GM19239 (cell line): ENCODE measurements at regions not wholly inside any gene's neighbourhood (a gene's known extent, or its start where the extent isn't known, plus 50 kb on each side); places are given as distances from the start of the nearest gene placed in this dataset.
A peak's percentile ranks its signal among the peaks of the same experiment; 100 is the strongest.

Experiments used
- DNase-seq: peaks from one replicate; pipeline ENCODE4 v3.0.0; 2011; ENCODE audit warnings: low spot score; ENCODE audit not compliant: insufficient read length
- FAIRE-seq: peaks from 2 replicates; lab custom pipeline; 2011; peaks lifted over from hg19 to GRCh38; lab: Jason Lieb, UNC

DNA sequence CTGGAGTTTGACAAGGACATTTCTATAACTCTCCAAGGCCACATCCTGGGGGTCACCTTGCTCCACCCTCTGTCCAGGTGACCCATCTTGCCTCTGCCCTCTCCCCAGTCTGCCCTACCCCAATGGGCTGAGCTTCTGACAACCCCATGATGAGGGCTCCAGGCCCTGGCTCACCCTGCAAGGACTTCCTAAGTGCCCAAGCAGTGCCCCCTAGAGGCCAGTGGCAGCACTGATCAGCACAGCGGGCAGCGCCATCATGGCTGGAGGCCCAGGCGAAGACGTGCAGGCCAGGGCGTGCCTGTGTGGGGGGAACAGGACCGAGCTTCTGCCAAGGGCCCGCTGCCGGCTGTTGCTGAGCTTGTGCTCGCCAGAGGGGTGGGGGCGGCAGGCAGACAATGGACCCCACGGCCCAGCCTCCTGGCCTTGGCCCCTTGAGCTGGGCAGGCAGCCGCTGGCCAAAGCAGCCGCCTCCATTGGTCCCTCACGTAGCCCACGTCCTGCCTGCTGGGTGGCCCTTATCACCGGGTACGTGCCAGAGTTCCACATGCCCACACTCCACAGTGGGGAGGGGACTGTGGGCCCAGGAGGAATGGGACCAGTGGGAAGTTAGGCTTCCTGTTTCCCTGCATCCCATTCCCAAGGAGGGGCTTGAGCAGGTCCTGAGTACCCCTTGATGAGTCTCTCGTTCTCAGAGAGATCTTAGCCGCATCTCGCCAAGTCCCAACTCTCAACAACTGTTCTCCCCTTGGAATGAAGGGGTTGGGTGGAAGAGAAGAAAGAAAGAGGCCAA, 64.3 kb downstream of the MRPL14 start:
- no peak for FAIRE-seq
- DNase-seq = no peak

GRCh38 chr6:44062105-44062770, 65.0 kb downstream of the MRPL14 start:
- FAIRE-seq (no peak), DNase-seq (no peak)

- DNase-seq (no peak), FAIRE-seq (no peak)
Observed at GRCh38 chr6:44061375-44062104, 65.7 kb downstream of the MRPL14 start.

DNA sequence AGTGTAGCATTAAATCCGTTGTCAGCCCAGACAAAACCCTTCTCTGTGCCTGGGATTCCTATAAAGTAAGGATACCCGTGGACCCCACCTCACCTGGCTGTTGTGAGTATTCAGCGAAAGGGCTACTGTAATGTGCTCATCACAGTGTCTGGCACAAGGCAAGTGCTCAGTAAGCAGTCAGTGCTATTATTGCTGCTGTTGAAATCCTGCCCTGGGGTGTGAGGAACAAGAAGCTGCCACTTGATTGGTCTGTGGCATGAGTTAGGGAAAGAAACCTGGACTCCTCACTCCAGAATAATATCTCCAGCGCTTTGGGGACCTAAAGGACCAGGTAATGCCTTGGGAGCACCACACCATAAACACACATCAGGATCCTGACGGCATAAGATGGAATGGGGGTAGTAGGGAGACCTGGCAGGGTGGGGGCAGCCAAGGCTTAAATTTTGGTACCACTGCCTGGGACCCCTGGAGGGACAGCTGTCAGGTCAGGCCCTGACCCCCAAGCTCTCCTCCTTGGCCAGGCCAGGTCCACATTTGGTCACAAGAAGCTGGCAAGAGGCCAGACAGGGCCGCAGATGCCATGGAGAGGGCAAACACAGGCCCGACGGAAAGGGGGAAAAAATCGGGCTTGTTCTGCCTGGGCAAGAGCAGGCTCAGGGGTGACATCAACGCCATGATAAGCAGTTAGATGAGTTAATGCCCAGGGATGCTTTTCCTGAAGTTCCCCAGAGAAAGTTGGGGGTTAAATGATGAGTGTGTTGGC, 66.5 kb downstream of the MRPL14 start:
- DNase-seq (no peak), FAIRE-seq (no peak)

GRCh38 chr6:44059359-44060346, 67.6 kb downstream of the MRPL14 start:
- DNase-seq (no peak), FAIRE-seq (no peak)

DNA sequence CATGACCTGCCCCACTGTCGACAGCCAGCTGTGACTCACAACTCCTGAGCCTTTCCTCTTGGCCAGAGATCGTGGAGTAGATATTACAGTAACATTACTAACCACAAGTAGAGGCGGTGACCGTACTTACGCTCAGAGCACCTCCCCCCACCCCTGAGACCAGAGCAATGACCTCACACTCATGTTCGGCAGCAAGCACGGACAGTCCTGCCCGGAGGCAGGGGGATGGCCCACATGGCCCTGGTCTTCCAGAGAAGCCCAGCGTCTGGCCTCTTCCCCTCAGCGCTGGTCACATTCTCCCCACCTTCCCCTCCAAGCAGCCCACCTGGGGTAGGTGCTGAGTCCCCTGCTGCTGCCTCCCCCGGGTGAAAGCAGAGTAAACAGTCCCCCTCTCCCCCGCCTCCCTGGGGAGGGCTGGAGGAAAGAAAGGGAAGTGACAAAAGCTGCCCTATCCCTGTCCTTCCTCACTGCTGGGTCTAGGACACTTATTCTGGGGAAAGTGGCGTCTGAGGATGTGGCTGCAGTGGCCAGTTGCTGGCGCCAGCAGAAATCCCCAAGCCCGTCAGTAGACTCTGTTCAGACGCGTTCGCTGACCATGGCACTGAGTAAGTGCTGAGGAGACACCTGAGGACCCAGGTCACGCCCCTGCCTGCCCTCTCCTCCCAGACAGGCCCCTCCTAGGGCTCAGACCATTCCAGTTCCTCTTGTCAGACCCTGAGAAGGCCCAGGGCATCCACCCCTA, 68.5 kb downstream of the MRPL14 start:
- DNase-seq = peak; percentile 55
- FAIRE-seq = no peak

DNA sequence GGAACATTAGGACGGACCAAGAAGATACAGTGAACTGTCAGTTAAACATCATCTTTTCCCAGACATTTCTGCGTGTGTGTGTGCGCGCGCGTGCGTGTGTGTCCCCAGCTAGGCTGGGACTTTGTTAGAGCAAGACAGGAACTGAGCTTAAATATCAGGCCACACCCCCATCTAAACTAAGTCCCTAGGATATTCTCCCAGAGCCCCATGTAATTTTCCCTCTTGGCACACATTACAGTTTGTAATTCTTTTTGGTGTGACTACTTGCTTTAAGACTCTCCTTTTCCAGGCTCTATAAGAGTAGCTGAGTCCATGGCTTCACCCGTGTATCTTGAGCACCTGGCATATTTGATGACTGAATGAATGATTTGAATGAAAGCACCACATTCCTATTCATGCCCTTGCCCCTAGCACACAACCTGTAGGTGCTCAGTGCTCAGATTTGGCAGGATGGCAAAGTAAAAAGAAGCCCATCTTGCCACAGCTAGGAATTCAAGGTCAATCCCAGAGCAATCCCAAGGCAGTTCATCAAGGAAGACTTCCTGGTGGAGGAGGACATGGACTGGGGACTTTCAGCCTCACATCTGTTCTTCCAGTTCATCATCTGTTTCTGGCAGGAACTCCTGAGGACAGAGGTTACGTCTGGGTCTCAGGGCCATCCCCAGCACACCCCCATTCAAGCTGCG, 69.2 kb downstream of the MRPL14 start:
- no peak for DNase-seq
- no peak for FAIRE-seq

- FAIRE-seq = no peak
Observed at GRCh38 chr6:44057238-44057930, 69.9 kb downstream of the MRPL14 start.

DNA sequence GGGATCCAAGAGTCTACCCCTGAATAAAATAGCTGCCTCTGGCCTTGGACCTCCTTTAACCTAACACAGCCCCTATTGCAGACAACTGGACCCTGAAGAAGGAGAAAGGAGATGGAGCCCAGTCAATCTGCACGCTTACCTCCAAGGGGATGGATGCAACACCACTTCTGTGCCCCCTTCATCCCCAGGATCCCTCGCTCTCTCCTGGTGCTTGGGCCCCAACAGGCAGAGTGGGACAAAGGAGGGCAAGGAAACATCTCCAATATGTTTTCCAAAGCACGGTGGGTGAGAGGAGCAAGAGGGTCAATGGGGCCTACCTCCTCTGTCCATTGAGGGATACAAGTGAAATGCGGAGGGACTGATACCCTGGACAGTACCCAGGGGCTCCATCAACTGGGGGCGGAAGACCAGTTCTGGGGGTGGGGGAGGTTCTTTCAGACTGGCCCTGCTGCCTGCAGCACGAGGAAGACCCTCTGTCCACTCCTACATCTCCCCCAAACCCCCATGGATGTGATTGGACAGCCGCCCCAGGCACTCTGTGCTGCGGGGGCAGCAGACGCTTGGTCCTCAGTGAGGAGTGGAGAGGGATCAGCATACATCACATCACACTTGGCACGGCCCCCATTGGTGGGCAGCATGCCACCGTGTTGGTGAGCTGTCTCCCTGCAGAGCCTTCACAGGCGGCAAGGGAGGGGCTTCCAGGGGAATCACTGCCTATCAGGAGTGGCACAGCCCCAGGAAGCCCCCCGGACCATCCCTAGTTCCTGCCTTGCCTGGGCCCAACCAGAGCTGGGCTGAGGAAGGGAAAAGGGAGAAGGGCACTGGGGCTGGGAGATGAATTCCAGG, 70.6 kb downstream of the MRPL14 start:
- DNase-seq (no peak), FAIRE-seq (no peak)

More at GRCh38 chr6:44057238-44057930, 69.9 kb downstream of the MRPL14 start:
- no peak for DNase-seq

- DNase-seq (no peak), FAIRE-seq (no peak)
Observed at GRCh38 chr6:44054721-44055559, 72.3 kb downstream of the MRPL14 start.

GRCh38 chr6:44053760-44054556, 73.3 kb downstream of the MRPL14 start:
- DNase-seq (no peak), FAIRE-seq (no peak)

DNA sequence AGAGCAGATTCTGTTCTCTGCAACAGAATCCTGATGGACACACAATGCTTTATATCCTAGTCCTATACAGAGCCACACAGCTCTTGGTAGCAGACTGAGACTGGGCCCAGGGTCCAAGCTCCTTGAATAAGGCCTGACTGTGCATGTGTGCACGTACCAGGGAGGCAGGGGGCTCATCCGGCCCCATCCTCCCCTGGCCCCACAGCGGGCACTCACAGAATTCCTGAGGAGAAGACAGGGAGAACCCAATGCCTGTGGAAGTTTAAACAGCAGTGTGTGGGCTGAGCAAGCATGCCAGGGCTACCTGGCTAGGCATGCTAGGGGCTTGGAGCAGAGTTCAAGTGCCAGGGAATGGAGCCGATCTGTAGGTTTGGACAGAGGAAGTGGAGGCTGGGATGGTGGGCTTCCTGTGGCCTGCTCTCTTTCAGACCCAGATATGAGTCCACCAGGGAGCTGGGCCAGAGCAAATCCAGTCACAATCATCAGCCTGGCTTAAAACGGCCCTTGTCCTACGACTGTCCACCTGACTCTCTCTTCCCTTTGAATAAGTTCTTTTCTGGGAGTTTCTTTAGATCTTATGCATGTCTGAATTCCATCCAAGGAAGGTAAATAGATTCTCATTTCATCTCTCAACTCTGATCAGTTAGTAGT, 74.0 kb downstream of the MRPL14 start:
- DNase-seq (no peak), FAIRE-seq (no peak)

DNA sequence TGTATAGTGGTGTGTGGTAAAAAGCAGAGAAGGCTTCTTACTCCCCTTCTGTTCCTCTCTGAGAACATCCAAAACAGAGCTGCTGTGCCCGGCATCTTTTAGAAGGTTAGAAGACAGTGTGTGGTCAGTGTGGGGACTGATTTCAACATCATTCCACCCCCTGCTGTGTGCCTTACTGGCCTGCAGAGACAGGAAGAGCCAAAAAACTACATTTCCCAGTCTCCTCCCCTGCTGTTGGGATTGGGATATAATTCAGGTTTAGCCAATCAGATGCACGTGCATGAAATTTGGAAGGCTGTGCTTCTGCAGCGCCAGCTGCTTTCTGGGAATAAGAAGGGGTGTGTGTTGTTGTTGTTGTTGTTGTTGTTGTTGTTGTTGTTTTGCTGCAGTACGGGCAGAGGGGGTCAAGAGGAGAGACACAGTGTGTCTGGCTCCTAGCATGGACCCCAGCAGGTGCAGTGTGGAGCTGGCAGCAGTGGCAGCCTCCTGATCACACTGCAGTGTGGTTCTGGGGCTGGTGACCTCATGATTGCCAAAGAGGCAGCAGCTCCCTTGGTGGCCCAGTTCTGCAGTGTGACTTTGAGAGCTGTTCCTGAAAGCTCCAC, 74.7 kb downstream of the MRPL14 start:
- FAIRE-seq = no peak

DNA sequence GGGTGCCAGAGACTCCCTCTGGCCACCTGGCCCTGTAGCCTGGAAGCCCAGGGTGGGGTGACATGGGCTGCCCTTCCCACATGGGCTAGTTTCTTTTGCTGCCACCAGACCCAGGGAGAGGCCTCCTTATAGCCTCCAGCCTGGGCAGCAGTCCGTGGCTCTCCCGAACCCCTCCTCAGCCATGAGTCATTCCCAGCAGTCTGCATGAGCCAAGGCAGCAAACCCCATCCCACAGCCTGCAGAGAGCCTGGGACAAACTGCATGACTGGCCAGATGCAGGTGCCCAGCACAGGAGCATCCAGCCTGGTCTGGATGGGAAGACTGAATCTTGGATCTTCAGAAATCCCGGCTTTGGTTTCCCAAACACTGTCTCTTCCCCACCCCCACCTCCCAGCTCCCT, 75.7 kb downstream of the MRPL14 start:
- FAIRE-seq (no peak), DNase-seq (no peak)

More for the DNA sequence above, 74.7 kb downstream of the MRPL14 start:
- no peak for DNase-seq
